CD4-positive, alpha-beta T cell treated with Interleukin-15 for 1 hour (primary cell): ENCODE measurements at regions not wholly inside any gene's neighbourhood (a gene's known extent, or its start where the extent isn't known, plus 50 kb on each side); places are given as distances from the start of the nearest gene placed in this dataset.
"Not testable (repeated sequence)": the region's sequence is repeated elsewhere in the genome, so short reads cannot be mapped to it uniquely, and the experiment has no call there.

Source experiments
- DNase-seq: peaks from one replicate; pipeline ENCODE4 v3.0.0-alpha.2; 2020

GRCh38 chr18:14321217-14321616 is 189.0 kb upstream of the ZNF519 start:
- not testable (repeated sequence) for DNase-seq

GRCh38 chr18:14301255-14301654 is 169.0 kb upstream of the ZNF519 start:
- DNase-seq, result not testable (repeated sequence)

GRCh38 chr18:14295081-14295480 is 162.8 kb upstream of the ZNF519 start:
- not testable (repeated sequence) for DNase-seq

GRCh38 chr18:14285053-14285452 is 152.8 kb upstream of the ZNF519 start:
- DNase-seq, result no peak

GRCh38 chr18:14275391-14275790 is 143.2 kb upstream of the ZNF519 start:
- not testable (repeated sequence) for DNase-seq

- DNase-seq, result not testable (repeated sequence)
These were observed 133.6 kb upstream of the ZNF519 start for GRCh38 chr18:14265637-14266410.

- DNase-seq, result not testable (repeated sequence)
These were observed 130.6 kb upstream of the ZNF519 start for GRCh38 chr18:14262786-14263185.

- DNase-seq, result not testable (repeated sequence)
These were observed 117.9 kb upstream of the ZNF519 start for GRCh38 chr18:14250084-14250677.

GRCh38 chr18:14239224-14239623 is 107.0 kb upstream of the ZNF519 start:
- DNase-seq, result not testable (repeated sequence)

- not testable (repeated sequence) for DNase-seq
These were observed 104.3 kb upstream of the ZNF519 start for GRCh38 chr18:14236356-14237048.

GRCh38 chr18:14225286-14225679 is 93.0 kb upstream of the ZNF519 start:
- DNase-seq, result not testable (repeated sequence)

GRCh38 chr18:14224551-14225285 is 92.5 kb upstream of the ZNF519 start:
- DNase-seq, result not testable (repeated sequence)

- DNase-seq, result not testable (repeated sequence)
These were observed 91.7 kb upstream of the ZNF519 start for GRCh38 chr18:14223919-14224318.

GRCh38 chr18:14223231-14223822 is 91.1 kb upstream of the ZNF519 start:
- DNase-seq, result not testable (repeated sequence)

GRCh38 chr18:14222354-14223221 is 90.4 kb upstream of the ZNF519 start:
- DNase-seq, result not testable (repeated sequence)

GRCh38 chr18:14221689-14222088 is 89.5 kb upstream of the ZNF519 start:
- DNase-seq, result no peak

- not testable (repeated sequence) for DNase-seq
These were observed 83.7 kb upstream of the ZNF519 start for GRCh38 chr18:14215952-14216351.

GRCh38 chr18:14203424-14203823 is 71.2 kb upstream of the ZNF519 start:
- DNase-seq, result not testable (repeated sequence)

GRCh38 chr18:14190776-14191442 is 58.7 kb upstream of the ZNF519 start:
- DNase-seq, result not testable (repeated sequence)

GRCh38 chr18:14189858-14190257 is 57.6 kb upstream of the ZNF519 start:
- DNase-seq, result no peak
